ENCODE measurements at regions not wholly inside any gene's neighbourhood (a gene's known extent, or its start where the extent isn't known, plus 50 kb on each side); places are given as distances from the start of the nearest gene placed in this dataset.

DNA sequence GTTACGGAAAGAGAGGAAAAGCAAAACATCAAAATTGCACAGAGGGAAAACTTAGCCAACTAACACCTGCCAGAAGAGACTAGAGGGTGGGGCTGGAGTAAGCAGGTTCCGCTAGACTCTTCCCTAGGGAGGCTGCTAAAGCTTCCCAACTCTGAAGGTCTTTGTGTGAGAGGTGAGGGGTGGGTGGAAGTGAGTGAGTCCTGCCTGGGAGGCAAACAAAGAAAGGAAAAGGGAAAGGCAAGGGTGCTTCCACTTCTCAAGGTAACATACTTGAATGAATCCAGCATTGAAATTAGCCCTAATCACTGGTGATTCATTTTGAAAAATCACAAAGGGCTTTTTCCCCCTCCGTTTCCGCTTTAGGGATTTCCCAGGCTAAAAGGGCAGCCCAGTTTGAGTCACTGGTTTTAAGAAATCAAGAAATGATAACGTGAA, 220.5 kb upstream of the ADAMTS9 start:
- Histone ChIP-seq H3K4me1 (ENCODE audit: insufficient read depth, low read length) (peaks cover 15% of the 10 kb centered on the region), H3K36me3 (ENCODE audit: insufficient read depth, low read length) (no peaks in the 10 kb centered on the region), H3K4me3 (ENCODE audit: low read length) (no peak overlapping the region), H3K9me3 (ENCODE audit: low read length) (no peaks in the 10 kb centered on the region), H2AFZ (ENCODE audit: low read depth, low read length) (no peak overlapping the region), H3K27me3 (ENCODE audit: insufficient read depth, low read length) (no peaks in the 10 kb centered on the region)

DNA sequence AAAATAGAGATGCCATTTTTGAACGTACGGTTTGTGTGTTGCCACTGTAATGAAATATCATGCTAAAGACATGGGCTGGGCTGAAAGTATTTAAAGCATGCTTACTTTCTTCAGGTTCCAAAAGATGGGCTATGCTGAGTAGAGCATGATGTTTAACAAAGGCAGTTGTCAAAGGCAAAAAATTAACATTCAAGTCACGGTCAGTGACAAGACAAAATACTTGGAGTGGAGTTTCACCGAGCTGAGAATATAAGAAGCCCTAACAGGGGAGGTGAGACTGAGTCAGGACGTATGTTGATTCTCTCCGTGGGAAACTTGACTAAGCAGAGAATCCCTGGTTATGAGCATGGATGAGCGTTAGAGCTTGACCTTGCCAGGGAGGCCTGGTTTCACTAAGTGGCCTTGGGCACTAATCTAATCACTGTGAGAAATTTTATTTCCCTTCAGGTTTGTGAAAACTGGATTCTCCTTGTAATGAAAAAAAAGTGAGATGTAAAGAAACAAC, 218.2 kb upstream of the ADAMTS9 start:
- no peaks in the 10 kb centered on the region for H3K36me3 ChIP-seq (ENCODE audit: insufficient read depth, low read length)
- H3K4me3 ChIP-seq (ENCODE audit: low read length) = no peak overlapping the region
- no peak overlapping the region for H2AFZ ChIP-seq (ENCODE audit: low read depth, low read length)
- peaks cover 15% of the 10 kb centered on the region for H3K4me1 ChIP-seq (ENCODE audit: insufficient read depth, low read length)
- no peaks in the 10 kb centered on the region for H3K27me3 ChIP-seq (ENCODE audit: insufficient read depth, low read length)
- H3K9me3 ChIP-seq (ENCODE audit: low read length) = no peaks in the 10 kb centered on the region

DNA sequence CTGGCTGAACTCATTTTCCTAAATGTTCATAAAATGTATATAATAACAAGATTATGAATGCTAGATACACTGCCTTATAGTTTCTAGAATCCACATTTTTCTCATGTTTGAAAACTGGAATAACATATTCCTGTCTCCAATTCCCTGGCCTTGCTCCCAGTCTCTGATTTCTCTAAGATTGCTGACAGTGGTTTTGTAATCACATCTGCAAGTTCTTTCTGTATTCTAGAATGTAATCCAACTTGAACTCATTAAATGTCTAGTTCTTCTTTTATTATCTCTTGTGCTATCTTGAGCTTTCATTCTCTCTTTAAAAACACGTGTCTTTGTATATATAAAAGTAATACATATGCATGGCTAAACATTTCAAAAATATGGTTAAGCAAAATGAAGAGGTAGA, 215.2 kb upstream of the ADAMTS9 start:
- no peak overlapping the region for H3K4me3 ChIP-seq (ENCODE audit: low read length)
- H2AFZ ChIP-seq (ENCODE audit: low read depth, low read length) = no peak overlapping the region
- H3K9me3 ChIP-seq (ENCODE audit: low read length) = no peaks in the 10 kb centered on the region
- peaks cover 15% of the 10 kb centered on the region for H3K4me1 ChIP-seq (ENCODE audit: insufficient read depth, low read length)
- no peaks in the 10 kb centered on the region for H3K36me3 ChIP-seq (ENCODE audit: insufficient read depth, low read length)
- no peaks in the 10 kb centered on the region for H3K27me3 ChIP-seq (ENCODE audit: insufficient read depth, low read length)

DNA sequence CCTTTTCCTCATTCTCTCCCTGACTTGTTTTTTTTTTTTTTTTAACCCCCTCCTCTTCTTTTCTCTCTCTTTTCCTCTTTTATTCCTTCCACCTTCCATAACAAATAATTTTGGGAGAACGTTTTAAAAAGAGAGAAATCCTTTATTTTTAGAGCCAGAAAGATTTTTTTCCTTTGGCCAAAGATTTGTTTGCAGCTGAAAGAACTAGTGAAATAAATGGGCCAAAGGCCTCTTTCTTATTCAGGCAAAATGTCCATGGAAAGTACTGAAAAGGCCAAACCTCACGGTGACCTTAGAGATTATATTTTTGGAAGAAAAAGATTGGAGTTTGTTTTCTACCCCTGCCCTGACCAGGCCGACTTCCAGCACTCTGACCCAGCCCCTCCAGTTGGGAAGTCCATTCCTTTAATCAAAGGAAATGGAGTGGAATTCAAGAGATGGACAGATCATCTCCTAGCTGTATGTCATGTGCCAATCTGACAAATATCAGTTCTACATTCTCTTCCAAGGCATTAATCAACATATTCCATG, 214.3 kb upstream of the ADAMTS9 start:
- Histone ChIP-seq H3K4me3 (ENCODE audit: low read length) (no peak overlapping the region), H2AFZ (ENCODE audit: low read depth, low read length) (no peak overlapping the region), H3K4me1 (ENCODE audit: insufficient read depth, low read length) (peaks cover 15% of the 10 kb centered on the region), H3K27me3 (ENCODE audit: insufficient read depth, low read length) (no peaks in the 10 kb centered on the region), H3K36me3 (ENCODE audit: insufficient read depth, low read length) (no peaks in the 10 kb centered on the region), H3K9me3 (ENCODE audit: low read length) (no peaks in the 10 kb centered on the region)

DNA sequence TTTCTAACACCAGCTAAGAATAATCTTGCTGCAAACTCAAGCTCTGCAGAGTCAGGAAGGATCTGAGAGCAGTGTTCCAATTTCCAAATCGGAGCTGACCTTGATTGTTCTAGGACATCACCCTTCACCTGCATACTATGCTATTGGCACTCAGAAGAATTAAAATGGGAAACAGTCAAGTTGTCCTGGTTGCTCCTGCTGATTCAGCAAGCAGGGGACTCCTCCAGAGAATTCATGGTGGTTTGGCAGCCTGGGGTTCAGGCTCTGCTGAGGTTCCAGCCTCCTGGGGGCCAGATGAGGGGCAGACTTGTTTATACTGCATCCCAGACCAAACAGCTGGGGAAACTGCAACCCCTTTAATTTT, 213.7 kb upstream of the ADAMTS9 start:
- H3K4me1 ChIP-seq (ENCODE audit: insufficient read depth, low read length) = peaks cover 12% of the 10 kb centered on the region
- no peak overlapping the region for H2AFZ ChIP-seq (ENCODE audit: low read depth, low read length)
- H3K27me3 ChIP-seq (ENCODE audit: insufficient read depth, low read length) = no peaks in the 10 kb centered on the region
- no peaks in the 10 kb centered on the region for H3K9me3 ChIP-seq (ENCODE audit: low read length)
- no peaks in the 10 kb centered on the region for H3K36me3 ChIP-seq (ENCODE audit: insufficient read depth, low read length)
- H3K4me3 ChIP-seq (ENCODE audit: low read length) = no peak overlapping the region

DNA sequence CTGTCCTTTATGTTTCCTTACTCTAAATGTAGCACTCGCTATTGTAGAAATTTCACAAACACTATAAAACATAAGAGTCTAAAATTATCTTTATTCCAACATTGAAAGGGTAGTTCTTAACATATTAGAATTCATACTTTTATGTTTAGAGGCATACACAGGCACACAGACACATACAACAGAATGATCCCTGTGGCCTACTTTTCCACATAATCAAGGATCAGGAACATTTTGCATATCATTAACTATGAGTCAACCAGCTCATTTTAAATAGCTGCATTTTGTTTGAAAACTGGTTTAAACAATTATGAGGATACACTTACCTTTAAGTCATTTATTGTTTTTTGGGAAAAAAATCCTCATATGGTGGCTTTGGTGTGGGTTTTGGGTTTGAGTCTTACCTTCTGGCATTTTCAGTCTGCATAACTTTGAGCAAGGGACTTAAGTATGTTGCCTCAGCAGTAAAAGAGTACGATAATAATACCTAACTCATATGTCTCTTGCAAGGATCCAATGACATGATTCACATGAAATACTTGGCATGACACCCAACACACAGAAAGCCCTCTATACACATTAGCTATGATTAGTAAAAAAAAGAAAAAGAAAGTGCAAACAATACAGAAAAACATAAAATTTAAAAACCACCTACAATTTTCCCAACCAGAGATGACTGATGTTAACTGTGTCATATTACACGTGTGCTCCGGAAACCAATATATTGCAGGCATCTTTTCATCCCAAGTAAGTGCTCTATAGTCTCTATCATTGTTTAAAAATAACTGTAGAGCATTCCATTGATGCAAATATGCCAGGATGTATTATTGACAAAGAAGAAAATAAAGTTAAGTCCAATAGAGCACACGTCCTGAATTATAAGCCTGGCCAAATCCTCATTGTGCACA, 213.1 kb upstream of the ADAMTS9 start:
- Histone ChIP-seq H2AFZ (ENCODE audit: low read depth, low read length) (no peak overlapping the region), H3K27me3 (ENCODE audit: insufficient read depth, low read length) (no peaks in the 10 kb centered on the region), H3K36me3 (ENCODE audit: insufficient read depth, low read length) (no peaks in the 10 kb centered on the region), H3K9me3 (ENCODE audit: low read length) (no peaks in the 10 kb centered on the region), H3K4me1 (ENCODE audit: insufficient read depth, low read length) (peaks cover 7% of the 10 kb centered on the region), H3K4me3 (ENCODE audit: low read length) (no peak overlapping the region)

DNA sequence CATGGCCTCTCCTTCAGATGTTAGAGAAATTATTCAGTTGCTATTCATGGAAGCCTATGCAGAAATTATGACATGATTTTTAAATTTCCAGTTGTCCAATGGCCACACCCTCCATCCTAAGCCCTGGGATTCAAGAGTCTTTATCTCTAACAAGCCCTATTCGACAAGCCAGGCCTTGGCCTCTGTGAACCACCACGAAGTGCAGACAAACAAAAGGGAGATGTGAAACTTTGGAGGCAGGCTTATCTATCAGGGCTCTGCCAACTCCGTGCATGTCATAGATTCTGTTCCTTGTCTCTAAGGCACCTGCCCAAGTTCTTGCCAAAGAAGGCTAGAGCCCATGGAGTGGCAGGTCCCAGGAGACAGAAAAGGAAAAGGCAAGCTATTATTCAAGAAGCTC, 212.4 kb upstream of the ADAMTS9 start:
- H2AFZ ChIP-seq (ENCODE audit: low read depth, low read length) = no peak overlapping the region
- H3K4me3 ChIP-seq (ENCODE audit: low read length) = no peak overlapping the region
- H3K27me3 ChIP-seq (ENCODE audit: insufficient read depth, low read length) = no peaks in the 10 kb centered on the region
- peaks cover 3% of the 10 kb centered on the region for H3K4me1 ChIP-seq (ENCODE audit: insufficient read depth, low read length)
- no peaks in the 10 kb centered on the region for H3K36me3 ChIP-seq (ENCODE audit: insufficient read depth, low read length)
- H3K9me3 ChIP-seq (ENCODE audit: low read length) = no peaks in the 10 kb centered on the region

DNA sequence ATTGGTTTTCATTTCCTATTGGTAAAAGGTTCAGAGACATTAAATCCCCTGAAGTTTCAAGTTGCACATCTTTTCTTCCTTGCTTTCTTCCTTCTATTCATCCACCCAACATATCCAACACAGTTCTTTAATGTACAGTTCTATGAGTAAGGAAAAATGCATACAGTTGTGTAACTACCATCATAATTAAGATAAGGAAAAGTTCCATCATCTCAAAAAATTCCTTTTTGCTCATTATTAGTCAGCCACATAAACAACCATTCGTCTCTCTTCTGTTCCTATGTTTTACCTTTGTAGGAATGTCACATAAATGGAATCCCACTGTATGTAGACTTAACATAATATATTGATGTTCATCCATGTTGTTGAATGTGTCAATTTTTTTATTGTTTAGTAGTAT, 211.1 kb upstream of the ADAMTS9 start:
- Histone ChIP-seq H3K36me3 (ENCODE audit: insufficient read depth, low read length) (no peaks in the 10 kb centered on the region), H3K27me3 (ENCODE audit: insufficient read depth, low read length) (no peaks in the 10 kb centered on the region), H2AFZ (ENCODE audit: low read depth, low read length) (no peak overlapping the region), H3K4me3 (ENCODE audit: low read length) (no peak overlapping the region), H3K4me1 (ENCODE audit: insufficient read depth, low read length) (peaks cover 6% of the 10 kb centered on the region), H3K9me3 (ENCODE audit: low read length) (no peaks in the 10 kb centered on the region)

DNA sequence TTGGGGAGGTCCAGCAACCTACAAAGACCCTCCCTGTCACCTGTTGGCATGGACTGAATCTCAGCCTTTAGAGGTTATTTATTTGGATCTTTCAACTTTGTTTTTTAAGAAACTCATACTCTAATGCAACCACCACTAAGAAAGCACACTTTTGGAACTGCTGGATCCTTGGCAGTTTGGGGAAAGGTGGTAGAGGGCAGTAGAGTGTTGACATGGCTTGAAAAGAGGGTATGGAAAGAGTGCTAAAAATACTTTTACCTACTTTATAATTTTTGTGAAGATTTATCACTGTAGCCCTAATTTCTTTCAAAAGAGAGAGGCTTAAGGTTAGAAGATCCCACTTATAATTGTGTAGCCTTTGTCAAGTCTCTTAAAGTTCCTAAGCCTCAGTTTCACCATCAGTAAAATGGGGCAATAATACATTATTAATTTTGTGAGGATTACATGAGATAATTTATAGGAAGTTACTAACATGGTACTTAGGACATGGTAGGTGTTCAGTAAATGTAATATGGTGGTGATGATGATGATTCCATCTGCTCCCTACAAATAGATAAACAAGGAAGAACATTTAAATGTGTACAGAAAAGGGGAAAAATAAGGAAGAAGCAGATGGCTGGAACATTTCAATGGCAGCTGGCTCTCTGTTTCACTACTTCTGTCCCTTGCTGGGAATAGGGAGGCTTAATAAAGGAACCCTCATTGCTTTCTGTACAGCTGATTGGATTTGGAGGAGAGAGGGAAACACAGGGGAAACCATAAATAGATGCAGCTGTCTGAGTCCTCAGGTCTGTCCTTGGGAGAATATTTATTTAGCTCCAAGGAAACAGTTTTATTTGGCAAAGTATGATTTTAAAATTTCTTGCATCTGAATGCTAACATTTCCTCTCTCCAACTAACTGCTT, 208.4 kb upstream of the ADAMTS9 start:
- no peak overlapping the region for H3K4me3 ChIP-seq (ENCODE audit: low read length)
- H3K4me1 ChIP-seq (ENCODE audit: insufficient read depth, low read length) = peaks cover 6% of the 10 kb centered on the region
- no peaks in the 10 kb centered on the region for H3K36me3 ChIP-seq (ENCODE audit: insufficient read depth, low read length)
- H3K9me3 ChIP-seq (ENCODE audit: low read length) = no peaks in the 10 kb centered on the region
- no peaks in the 10 kb centered on the region for H3K27me3 ChIP-seq (ENCODE audit: insufficient read depth, low read length)
- H2AFZ ChIP-seq (ENCODE audit: low read depth, low read length) = no peak overlapping the region

DNA sequence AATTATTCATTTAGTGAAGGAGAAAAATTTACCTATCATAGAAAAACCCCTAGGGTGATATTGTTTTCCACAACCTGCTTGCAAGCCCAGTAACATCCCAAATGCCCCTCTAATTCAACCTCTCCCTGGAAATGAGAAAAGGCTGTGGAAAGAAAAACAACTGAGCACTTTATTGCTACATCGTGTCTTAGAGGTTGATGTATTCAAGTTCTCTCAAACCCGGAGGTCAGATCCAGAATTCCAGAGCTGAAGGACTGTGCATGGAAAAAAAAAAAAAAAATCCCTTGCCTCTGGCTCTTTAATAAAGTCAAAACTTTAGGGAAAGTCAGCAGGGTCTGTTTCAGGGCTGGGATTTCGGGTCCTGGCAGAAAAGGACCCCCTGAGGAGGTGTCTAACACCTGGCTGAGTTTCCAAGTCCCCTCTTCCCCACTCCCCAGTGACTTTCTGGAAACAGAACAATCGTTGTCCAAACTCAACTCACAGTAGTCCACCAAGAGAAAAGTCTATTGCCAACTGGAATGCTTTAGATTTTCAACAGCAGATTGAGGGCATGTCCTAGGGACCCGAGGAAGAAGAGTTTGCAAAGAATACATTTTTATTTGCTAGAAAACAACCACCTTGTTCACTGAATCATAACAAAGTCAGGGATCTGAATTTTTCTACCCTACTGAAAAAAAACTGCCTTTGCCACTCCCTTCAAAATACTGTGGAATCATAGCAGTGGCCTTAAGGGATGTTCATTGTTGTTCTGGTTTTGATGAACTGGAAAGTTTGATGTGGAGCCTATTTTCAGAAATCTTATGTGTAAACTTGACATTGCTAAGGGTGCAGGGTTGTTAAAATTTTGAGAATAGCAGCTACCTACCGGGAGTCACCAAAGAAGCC, 207.5 kb upstream of the ADAMTS9 start:
- H3K4me3 ChIP-seq (ENCODE audit: low read length) = no peak overlapping the region
- H3K9me3 ChIP-seq (ENCODE audit: low read length) = no peaks in the 10 kb centered on the region
- peaks cover 6% of the 10 kb centered on the region for H3K4me1 ChIP-seq (ENCODE audit: insufficient read depth, low read length)
- no peaks in the 10 kb centered on the region for H3K27me3 ChIP-seq (ENCODE audit: insufficient read depth, low read length)
- H2AFZ ChIP-seq (ENCODE audit: low read depth, low read length) = no peak overlapping the region
- no peaks in the 10 kb centered on the region for H3K36me3 ChIP-seq (ENCODE audit: insufficient read depth, low read length)

DNA sequence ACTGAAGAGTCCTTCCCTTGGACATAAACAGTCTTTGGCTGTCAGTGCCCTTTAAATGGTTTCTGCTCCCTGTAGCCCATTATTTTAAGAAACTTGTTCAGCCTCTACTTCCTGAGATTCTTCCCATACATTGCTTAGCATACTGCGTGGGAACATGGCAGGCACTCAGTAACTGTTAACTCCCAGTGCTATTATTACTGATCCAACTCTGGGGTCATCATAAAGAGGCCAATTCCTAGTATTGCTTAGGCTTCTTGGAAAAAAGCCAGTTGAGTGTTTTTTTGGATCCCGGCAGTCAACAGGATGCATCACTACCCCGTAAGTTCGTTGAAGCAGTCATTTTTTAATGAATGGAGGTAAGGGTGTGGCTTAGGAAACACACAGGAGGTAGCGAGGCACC, 206.2 kb upstream of the ADAMTS9 start:
- H3K4me3 ChIP-seq (ENCODE audit: low read length) = no peak overlapping the region
- H2AFZ ChIP-seq (ENCODE audit: low read depth, low read length) = no peak overlapping the region
- H3K4me1 ChIP-seq (ENCODE audit: insufficient read depth, low read length) = peaks cover 6% of the 10 kb centered on the region
- no peaks in the 10 kb centered on the region for H3K27me3 ChIP-seq (ENCODE audit: insufficient read depth, low read length)
- H3K9me3 ChIP-seq (ENCODE audit: low read length) = no peaks in the 10 kb centered on the region
- no peaks in the 10 kb centered on the region for H3K36me3 ChIP-seq (ENCODE audit: insufficient read depth, low read length)

DNA sequence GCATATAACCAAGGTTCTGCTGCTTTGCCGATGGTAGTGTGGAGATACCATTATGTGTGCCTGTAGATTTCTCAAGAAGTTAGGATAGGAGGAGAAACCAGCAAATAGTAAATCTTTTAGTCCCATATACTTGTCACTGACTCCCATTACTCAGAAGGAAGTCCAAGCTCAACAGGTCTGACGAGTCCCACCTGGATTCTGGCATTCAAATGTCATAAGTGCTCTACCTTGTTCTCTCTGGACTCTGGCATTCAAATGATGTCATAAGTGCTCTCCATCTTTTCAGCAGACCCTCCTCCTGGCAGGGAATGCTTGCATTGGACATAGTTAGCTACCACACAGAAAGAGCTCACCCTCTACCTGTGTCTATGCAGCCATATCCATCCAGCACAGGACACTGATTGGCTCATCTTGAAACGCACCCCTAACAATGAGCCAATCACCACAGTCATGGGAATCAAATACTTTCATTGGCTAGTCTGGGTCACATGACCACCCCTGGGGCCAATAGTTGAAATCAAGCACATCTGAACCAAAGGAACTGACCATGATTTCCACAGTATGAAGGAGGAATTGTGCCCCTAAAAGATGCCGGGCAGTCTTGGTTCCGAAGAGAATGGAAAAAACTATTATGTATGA, 205.0 kb upstream of the ADAMTS9 start:
- Histone ChIP-seq H3K9me3 (ENCODE audit: low read length) (no peaks in the 10 kb centered on the region), H3K4me3 (ENCODE audit: low read length) (no peak overlapping the region), H2AFZ (ENCODE audit: low read depth, low read length) (no peak overlapping the region), H3K27me3 (ENCODE audit: insufficient read depth, low read length) (no peaks in the 10 kb centered on the region), H3K4me1 (ENCODE audit: insufficient read depth, low read length) (peaks cover 6% of the 10 kb centered on the region), H3K36me3 (ENCODE audit: insufficient read depth, low read length) (no peaks in the 10 kb centered on the region)

Measured in neuron (in vitro differentiated cells).